Upper lobe of right lung (tissue), 1 donor: ENCODE measurements at regions not wholly inside any gene's neighbourhood (a gene's known extent, or its start where the extent isn't known, plus 50 kb on each side); places are given as distances from the start of the nearest gene placed in this dataset.

Experiments used
- ATAC-seq: fragments of 200-7000 bp; cut with Tn5 transposase; one replicate; pipeline ENCODE4 v1.9.1; 2020; ENCODE audit warnings: mild to moderate bottlenecking, moderate library complexity
- DNase-seq: peaks from one replicate; pipeline ENCODE4 v3.0.0-alpha.2; 2020
- H3K27ac ChIP-seq: fragments of 200-600 bp; one replicate; pipeline ENCODE4 v1.8.0; 2022
- H3K27me3 ChIP-seq: fragments of 200-600 bp; one replicate; pipeline ENCODE4 v1.8.0; 2022; ENCODE audit warnings: mild to moderate bottlenecking
- H3K36me3 ChIP-seq: fragments of 200-600 bp; one replicate; pipeline ENCODE4 v1.8.0; 2022
- H3K4me1 ChIP-seq: fragments of 200-600 bp; one replicate; pipeline ENCODE4 v1.8.0; 2022
- H3K4me3 ChIP-seq: fragments of 200-600 bp; one replicate; pipeline ENCODE4 v1.8.0; 2022; ENCODE audit warnings: mild to moderate bottlenecking
- H3K9me3 ChIP-seq: fragments of 200-600 bp; one replicate; pipeline ENCODE4 v1.8.0; 2022
- intact Hi-C: fragments of 100-400 bp; cut with DNase I; formaldehyde crosslinking; loops from one replicate; pipeline ENCODE4 v1.11.0; 2022
- TF ChIP-seq, protein P1 (sequence below): fragments of 200-600 bp; IDR thresholded peaks from one replicate; pipeline ENCODE4 v1.8.0; 2022; ENCODE audit warnings: antibody characterized with exemption
- donor health status: DM: no; HTN: yes; CAD: no; lungs with severe emphysema.

GRCh38 chr5:74949976-74950375, 83.8 kb upstream of the FAM169A start:
- peaks cover 7% of the 10 kb centered on the region for H3K4me1 ChIP-seq
- DNase-seq (no peak), ATAC-seq (no peak)
- intact Hi-C loops = no loop called here
- H3K27me3 ChIP-seq = no peaks in the 10 kb centered on the region
- no peak overlapping the region for H3K27ac ChIP-seq
- no peak overlapping the region for H3K4me3 ChIP-seq
- TF ChIP-seq, protein P1, sequence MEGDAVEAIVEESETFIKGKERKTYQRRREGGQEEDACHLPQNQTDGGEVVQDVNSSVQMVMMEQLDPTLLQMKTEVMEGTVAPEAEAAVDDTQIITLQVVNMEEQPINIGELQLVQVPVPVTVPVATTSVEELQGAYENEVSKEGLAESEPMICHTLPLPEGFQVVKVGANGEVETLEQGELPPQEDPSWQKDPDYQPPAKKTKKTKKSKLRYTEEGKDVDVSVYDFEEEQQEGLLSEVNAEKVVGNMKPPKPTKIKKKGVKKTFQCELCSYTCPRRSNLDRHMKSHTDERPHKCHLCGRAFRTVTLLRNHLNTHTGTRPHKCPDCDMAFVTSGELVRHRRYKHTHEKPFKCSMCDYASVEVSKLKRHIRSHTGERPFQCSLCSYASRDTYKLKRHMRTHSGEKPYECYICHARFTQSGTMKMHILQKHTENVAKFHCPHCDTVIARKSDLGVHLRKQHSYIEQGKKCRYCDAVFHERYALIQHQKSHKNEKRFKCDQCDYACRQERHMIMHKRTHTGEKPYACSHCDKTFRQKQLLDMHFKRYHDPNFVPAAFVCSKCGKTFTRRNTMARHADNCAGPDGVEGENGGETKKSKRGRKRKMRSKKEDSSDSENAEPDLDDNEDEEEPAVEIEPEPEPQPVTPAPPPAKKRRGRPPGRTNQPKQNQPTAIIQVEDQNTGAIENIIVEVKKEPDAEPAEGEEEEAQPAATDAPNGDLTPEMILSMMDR = no peak
- H3K9me3 ChIP-seq = no peaks in the 10 kb centered on the region
- H3K36me3 ChIP-seq = no peaks in the 10 kb centered on the region

DNA sequence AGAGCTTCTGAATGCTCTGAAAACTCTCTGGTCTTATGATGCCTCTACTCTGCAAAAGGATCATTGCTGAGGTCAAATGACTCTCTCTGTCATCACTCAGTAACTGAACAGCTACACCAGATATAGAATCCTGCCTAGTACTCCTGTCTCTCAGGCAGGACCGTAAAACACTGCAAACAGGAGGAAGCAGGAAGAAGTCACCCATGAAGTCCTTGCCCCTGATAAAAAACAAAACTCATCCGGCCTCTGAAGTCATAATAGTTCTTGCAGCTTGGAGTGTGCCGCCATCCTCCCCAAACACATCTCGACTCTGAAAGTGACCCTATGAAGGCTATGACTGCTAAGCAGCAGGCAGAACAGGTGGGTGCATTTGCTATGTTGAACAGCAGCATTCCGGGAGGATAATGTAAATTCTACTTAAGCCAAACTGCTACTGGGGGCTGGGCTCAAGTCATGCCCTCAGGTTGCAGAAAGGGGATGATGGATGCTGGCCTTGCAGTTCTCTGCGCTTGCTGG, 81.9 kb upstream of the FAM169A start:
- H3K9me3 ChIP-seq = no peaks in the 10 kb centered on the region
- no peaks in the 10 kb centered on the region for H3K27me3 ChIP-seq
- intact Hi-C loops = no loop called here
- TF ChIP-seq, protein P1 = no peak
- ATAC-seq = peak; percentile 25
- no peak for DNase-seq
- H3K4me3 ChIP-seq = no peak overlapping the region
- H3K36me3 ChIP-seq = no peaks in the 10 kb centered on the region
- no peak overlapping the region for H3K27ac ChIP-seq
- peaks cover 7% of the 10 kb centered on the region for H3K4me1 ChIP-seq

DNA sequence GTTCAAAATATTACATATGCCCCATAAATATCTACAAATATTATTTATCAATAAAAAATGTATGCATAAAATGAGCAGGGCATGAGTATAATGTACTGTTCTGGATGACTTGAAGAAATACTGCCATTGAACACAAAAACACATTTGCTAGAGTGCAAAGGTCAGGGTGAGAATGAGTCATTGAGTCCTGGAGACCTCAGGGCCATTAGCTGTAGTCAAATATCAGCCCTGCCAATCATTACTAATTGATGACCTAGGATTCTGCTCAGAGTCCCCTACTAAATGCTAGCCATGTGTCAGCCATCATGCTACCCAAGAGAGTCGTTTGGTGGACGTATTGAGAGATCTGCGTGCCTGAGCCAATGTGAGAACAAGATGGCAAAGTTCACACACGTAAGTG, 80.3 kb upstream of the FAM169A start:
- DNase-seq (no peak), ATAC-seq (no peak)
- Histone ChIP-seq H3K4me3 (no peak overlapping the region), H3K9me3 (no peaks in the 10 kb centered on the region), H3K36me3 (no peaks in the 10 kb centered on the region), H3K27ac (no peak overlapping the region), H3K4me1 (peaks cover 7% of the 10 kb centered on the region), H3K27me3 (no peaks in the 10 kb centered on the region)
- intact Hi-C loops = no loop called here
- TF ChIP-seq, protein P1 = no peak

GRCh38 chr5:74945561-74946165, 79.5 kb upstream of the FAM169A start:
- no peaks in the 10 kb centered on the region for H3K36me3 ChIP-seq
- intact Hi-C loops = no loop called here
- no peaks in the 10 kb centered on the region for H3K27me3 ChIP-seq
- peaks cover 7% of the 10 kb centered on the region for H3K4me1 ChIP-seq
- H3K9me3 ChIP-seq = no peaks in the 10 kb centered on the region
- ATAC-seq (no peak), DNase-seq (no peak)
- H3K4me3 ChIP-seq = no peak overlapping the region
- H3K27ac ChIP-seq = no peak overlapping the region
- TF ChIP-seq, protein P1 = no peak

- DNase-seq (no peak), ATAC-seq (no peak)
- intact Hi-C loops = no loop called here
- TF ChIP-seq, protein P1 = no peak
- Histone ChIP-seq H3K9me3 (no peaks in the 10 kb centered on the region), H3K36me3 (no peaks in the 10 kb centered on the region), H3K4me1 (peaks cover 7% of the 10 kb centered on the region), H3K4me3 (no peak overlapping the region), H3K27ac (no peak overlapping the region), H3K27me3 (no peaks in the 10 kb centered on the region)
These were observed 77.7 kb upstream of the FAM169A start for GRCh38 chr5:74943905-74944304.
